Stimulated activated naive B cell treated with anti-CD40 and anti-IgM and Interleukin-4, amounts not matched to agents 10 μg/mL and 1 μg/mL and 100 μg/mL, for 72 hours (primary cell): ENCODE measurements at regions not wholly inside any gene's neighbourhood (a gene's known extent, or its start where the extent isn't known, plus 50 kb on each side); places are given as distances from the start of the nearest gene placed in this dataset.

Experiments
- ATAC-seq, 2 donors: fragments of 150-1000 bp; cut with Tn5 transposase; replicated peaks; 2 replicates each; pipeline ENCODE4 v1.10.0; 2021; ENCODE audit warnings: moderate library complexity in 1 of 2
- DNase-seq: peaks from one replicate; pipeline ENCODE4 v3.0.0; 2021
- H3K27ac Mint-ChIP-seq: one replicate; pipeline ENCODE4 v1.8.0; 2022; ENCODE audit warnings: mild to moderate bottlenecking, mixed read lengths
- H3K27me3 Mint-ChIP-seq, 2 donors: one replicate each; pipeline ENCODE4 v1.8.0; 2022; ENCODE audit warnings: mixed read lengths in 2 of 2
- H3K36me3 Mint-ChIP-seq, 2 donors: one replicate each; pipeline ENCODE4 v1.8.0; 2022; ENCODE audit warnings: mixed read lengths in 2 of 2, mild to moderate bottlenecking in 1 of 2
- H3K4me1 Mint-ChIP-seq, 2 donors: one replicate each; pipeline ENCODE4 v1.8.0; 2022; ENCODE audit warnings: mixed read lengths in 2 of 2, mild to moderate bottlenecking in 1 of 2
- H3K4me3 Mint-ChIP-seq, 2 donors: one replicate each; pipeline ENCODE4 v1.8.0; 2022; ENCODE audit warnings: mild to moderate bottlenecking in 2 of 2, mixed read lengths in 2 of 2, moderate library complexity in 1 of 2
- H3K9me3 Mint-ChIP-seq, 2 donors: one replicate each; pipeline ENCODE4 v1.8.0; 2022; ENCODE audit warnings: mixed read lengths in 2 of 2, mild to moderate bottlenecking in 1 of 2

GRCh38 chr10:10642751-10643150 is 374.9 kb upstream of the CELF2 start:
- peaks cover 4 to 19% of the 10 kb centered on the region in 2 donors for H3K27me3 Mint-ChIP-seq
- peaks cover 0 to 5% of the 10 kb centered on the region in 2 donors for H3K9me3 Mint-ChIP-seq
- H3K36me3 Mint-ChIP-seq: no peaks in the 10 kb centered on the region
- no peaks in the 10 kb centered on the region for H3K4me1 Mint-ChIP-seq
- DNase-seq (no peak), ATAC-seq (no peak)
- no peak overlapping the region for H3K27ac Mint-ChIP-seq
- H3K4me3 Mint-ChIP-seq: no peak overlapping the region

- Mint-ChIP-seq H3K4me3 (no peak overlapping the region), H3K4me1 (no peaks in the 10 kb centered on the region), H3K9me3 (peaks cover 0 to 5% of the 10 kb centered on the region in 2 donors), H3K36me3 (no peaks in the 10 kb centered on the region), H3K27me3 (peaks cover 4 to 19% of the 10 kb centered on the region in 2 donors), H3K27ac (no peak overlapping the region)
- no peak for ATAC-seq
- DNase-seq: no peak
Observed at GRCh38 chr10:10644008-10644646, 373.5 kb upstream of the CELF2 start.

- H3K9me3 Mint-ChIP-seq: peaks cover 0 to 5% of the 10 kb centered on the region in 2 donors
- H3K27ac Mint-ChIP-seq: no peak overlapping the region
- H3K36me3 Mint-ChIP-seq: no peaks in the 10 kb centered on the region
- no peak for ATAC-seq
- no peaks in the 10 kb centered on the region for H3K4me1 Mint-ChIP-seq
- H3K4me3 Mint-ChIP-seq: no peak overlapping the region
- no peak for DNase-seq
- H3K27me3 Mint-ChIP-seq: peaks cover 4 to 19% of the 10 kb centered on the region in 2 donors
Observed at GRCh38 chr10:10644676-10645385, 372.8 kb upstream of the CELF2 start.

- H3K36me3 Mint-ChIP-seq: no peaks in the 10 kb centered on the region
- H3K4me1 Mint-ChIP-seq: no peaks in the 10 kb centered on the region
- no peak overlapping the region for H3K27ac Mint-ChIP-seq
- peaks cover 0 to 10% of the 10 kb centered on the region in 2 donors for H3K27me3 Mint-ChIP-seq
- ATAC-seq (no peak), DNase-seq (no peak)
- no peak overlapping the region for H3K4me3 Mint-ChIP-seq
- H3K9me3 Mint-ChIP-seq: peaks cover 0 to 4% of the 10 kb centered on the region in 2 donors
Observed at GRCh38 chr10:10647331-10647730, 370.3 kb upstream of the CELF2 start.

GRCh38 chr10:10657139-10657760 is 360.4 kb upstream of the CELF2 start:
- H3K4me1 Mint-ChIP-seq: no peaks in the 10 kb centered on the region
- peaks cover 2 to 4% of the 10 kb centered on the region in 2 donors for H3K9me3 Mint-ChIP-seq
- no peaks in the 10 kb centered on the region for H3K36me3 Mint-ChIP-seq
- H3K4me3 Mint-ChIP-seq: no peak overlapping the region
- ATAC-seq (no peak), DNase-seq (no peak)
- no peak overlapping the region for H3K27ac Mint-ChIP-seq
- H3K27me3 Mint-ChIP-seq: peaks cover 5 to 12% of the 10 kb centered on the region in 2 donors

GRCh38 chr10:10658172-10658785 is 359.4 kb upstream of the CELF2 start:
- ATAC-seq: no peak
- Mint-ChIP-seq H3K4me3 (no peak overlapping the region), H3K27ac (no peak overlapping the region), H3K9me3 (peaks cover 0 to 4% of the 10 kb centered on the region in 2 donors), H3K4me1 (no peaks in the 10 kb centered on the region), H3K36me3 (no peaks in the 10 kb centered on the region), H3K27me3 (peaks cover 5 to 12% of the 10 kb centered on the region in 2 donors)
- no peak for DNase-seq

- ATAC-seq (no peak), DNase-seq (no peak)
- H3K27me3 Mint-ChIP-seq: peaks cover 5 to 12% of the 10 kb centered on the region in 2 donors
- H3K9me3 Mint-ChIP-seq: peaks cover 0 to 4% of the 10 kb centered on the region in 2 donors
- no peaks in the 10 kb centered on the region for H3K36me3 Mint-ChIP-seq
- no peak overlapping the region for H3K4me3 Mint-ChIP-seq
- no peak overlapping the region for H3K27ac Mint-ChIP-seq
- no peaks in the 10 kb centered on the region for H3K4me1 Mint-ChIP-seq
Observed at GRCh38 chr10:10660054-10660453, 357.6 kb upstream of the CELF2 start.

GRCh38 chr10:10661176-10661575 is 356.5 kb upstream of the CELF2 start:
- H3K4me1 Mint-ChIP-seq: no peaks in the 10 kb centered on the region
- ATAC-seq (no peak), DNase-seq (no peak)
- peaks cover 0 to 4% of the 10 kb centered on the region in 2 donors for H3K9me3 Mint-ChIP-seq
- H3K4me3 Mint-ChIP-seq: no peak overlapping the region
- H3K27me3 Mint-ChIP-seq: peaks cover 5 to 12% of the 10 kb centered on the region in 2 donors
- no peak overlapping the region for H3K27ac Mint-ChIP-seq
- no peaks in the 10 kb centered on the region for H3K36me3 Mint-ChIP-seq

- no peak for DNase-seq
- H3K9me3 Mint-ChIP-seq: peaks cover 0 to 4% of the 10 kb centered on the region in 2 donors
- no peak overlapping the region for H3K27ac Mint-ChIP-seq
- no peaks in the 10 kb centered on the region for H3K36me3 Mint-ChIP-seq
- H3K27me3 Mint-ChIP-seq: peaks cover 5 to 12% of the 10 kb centered on the region in 2 donors
- no peaks in the 10 kb centered on the region for H3K4me1 Mint-ChIP-seq
- no peak for ATAC-seq
- no peak overlapping the region for H3K4me3 Mint-ChIP-seq
Observed at GRCh38 chr10:10662716-10663408, 354.8 kb upstream of the CELF2 start.

GRCh38 chr10:10663622-10664021 is 354.1 kb upstream of the CELF2 start:
- ATAC-seq (no peak), DNase-seq (no peak)
- no peaks in the 10 kb centered on the region for H3K36me3 Mint-ChIP-seq
- peaks cover 5 to 12% of the 10 kb centered on the region in 2 donors for H3K27me3 Mint-ChIP-seq
- H3K27ac Mint-ChIP-seq: no peak overlapping the region
- peaks cover 0 to 4% of the 10 kb centered on the region in 2 donors for H3K9me3 Mint-ChIP-seq
- H3K4me3 Mint-ChIP-seq: no peak overlapping the region
- H3K4me1 Mint-ChIP-seq: no peaks in the 10 kb centered on the region

GRCh38 chr10:10665750-10666149 is 351.9 kb upstream of the CELF2 start:
- no peaks in the 10 kb centered on the region for H3K36me3 Mint-ChIP-seq
- H3K4me1 Mint-ChIP-seq: no peaks in the 10 kb centered on the region
- H3K27me3 Mint-ChIP-seq: peaks cover 5 to 7% of the 10 kb centered on the region in 2 donors
- DNase-seq (no peak), ATAC-seq (no peak)
- no peak overlapping the region for H3K27ac Mint-ChIP-seq
- H3K9me3 Mint-ChIP-seq: no peaks in the 10 kb centered on the region
- no peak overlapping the region for H3K4me3 Mint-ChIP-seq

GRCh38 chr10:10667466-10667865 is 350.2 kb upstream of the CELF2 start:
- DNase-seq (no peak), ATAC-seq (no peak)
- Mint-ChIP-seq H3K27me3 (no peaks in the 10 kb centered on the region), H3K36me3 (no peaks in the 10 kb centered on the region), H3K4me1 (no peaks in the 10 kb centered on the region), H3K27ac (no peak overlapping the region), H3K9me3 (peaks cover 1 to 3% of the 10 kb centered on the region in 2 donors), H3K4me3 (no peak overlapping the region)

GRCh38 chr10:10676972-10677371 is 340.7 kb upstream of the CELF2 start:
- ATAC-seq: no peak
- Mint-ChIP-seq H3K27ac (no peak overlapping the region), H3K36me3 (no peaks in the 10 kb centered on the region)

GRCh38 chr10:10677479-10677878 is 340.2 kb upstream of the CELF2 start:
- H3K9me3 Mint-ChIP-seq: peaks cover 4 to 8% of the 10 kb centered on the region in 2 donors
- DNase-seq (no peak), ATAC-seq (peak; percentile 79 to 80)
- H3K36me3 Mint-ChIP-seq: no peaks in the 10 kb centered on the region
- H3K4me3 Mint-ChIP-seq: no peak overlapping the region
- H3K27ac Mint-ChIP-seq: no peak overlapping the region
- peaks cover 4 to 9% of the 10 kb centered on the region in 2 donors for H3K27me3 Mint-ChIP-seq
- H3K4me1 Mint-ChIP-seq: no peaks in the 10 kb centered on the region

More at GRCh38 chr10:10676972-10677371, 340.7 kb upstream of the CELF2 start:
- Mint-ChIP-seq H3K4me3 (no peak overlapping the region), H3K27me3 (peaks cover 4 to 9% of the 10 kb centered on the region in 2 donors), H3K9me3 (peaks cover 4 to 11% of the 10 kb centered on the region in 2 donors), H3K4me1 (no peaks in the 10 kb centered on the region)
- DNase-seq: no peak
